SK-N-SH (cell line): ENCODE measurements at regions not wholly inside any gene's neighbourhood (a gene's known extent, or its start where the extent isn't known, plus 50 kb on each side); places are given as distances from the start of the nearest gene placed in this dataset.

Experiments
- CTCF ChIA-PET: fragments of 300-600, 350-600 bp; formaldehyde crosslinking; extraction: SDS; loops from one replicate; lab custom pipeline; 2021; lab: Yijun Ruan, JAX
- POLR2A ChIA-PET: fragments of 350-600 bp; sonication (Branson Sonifier 250); formaldehyde crosslinking; extraction: SDS; loops from one replicate; lab custom pipeline; 2020; ENCODE audit warnings: antibody characterized with exemption, inconsistent platforms; lab: Yijun Ruan, JAX
- DNase-seq: peaks from one replicate; pipeline ENCODE4 v3.0.0; 2012
- H2AFZ ChIP-seq: fragments of 200-600 bp; sonication (generic); 2 replicates; pipeline ENCODE4 v1.8.1; 2016; ENCODE audit warnings: antibody characterized with exemption, mild to moderate bottlenecking, low read depth
- H3F3A ChIP-seq: fragments of 200-600 bp; sonication (generic); replicated peaks from 2 replicates; pipeline ENCODE3; 2016; ENCODE audit warnings: antibody characterized with exemption, mild to moderate bottlenecking; ENCODE audit not compliant: insufficient read depth
- H3K27ac ChIP-seq, 2 experiments: fragments of 200-500 bp in 1 of 2; fragments of 200-600 bp in 1 of 2; sonication (Bioruptor generic) in 1 of 2; sonication (generic), shearing (Covaris generic) in 1 of 2; 2 replicates each; pipeline versions ENCODE4 v1.5.1 to v1.6.1; 2014 to 2016; ENCODE audit warnings: low read depth in 2 of 2, inconsistent platforms in 1 of 2, low read length in 1 of 2, mild to moderate bottlenecking in 1 of 2, mixed read lengths in 1 of 2
- H3K27me3 ChIP-seq: fragments of 200-600 bp; sonication (generic), shearing (Covaris generic); 2 replicates; pipeline ENCODE4 v1.6.1; 2016; ENCODE audit warnings: mixed run types; ENCODE audit not compliant: insufficient read depth
- H3K36me3 ChIP-seq, 2 experiments: fragments of 200-500 bp in 1 of 2; fragments of 200-600 bp in 1 of 2; sonication (Bioruptor generic) in 1 of 2; sonication (generic) in 1 of 2; replicated peaks in 1 of 2; 2 replicates each; pipeline versions ENCODE3 to v1.5.1; 2014 to 2016; ENCODE audit warnings: low read length in 1 of 2, mild to moderate bottlenecking in 1 of 2; ENCODE audit not compliant: insufficient read depth in 2 of 2, control insufficient read depth in 1 of 2
- H3K4me1 ChIP-seq, 2 experiments: fragments of 200-500 bp in 1 of 2; fragments of 200-600 bp in 1 of 2; sonication (Bioruptor generic) in 1 of 2; sonication (generic), shearing (Covaris generic) in 1 of 2; 2 replicates each; pipeline versions ENCODE4 v1.5.1 to v1.6.1; 2014 to 2016; ENCODE audit warnings: low read depth in 1 of 2, low read length in 1 of 2, mixed run types in 1 of 2; ENCODE audit not compliant: insufficient read depth in 2 of 2, control insufficient read depth in 1 of 2
- H3K4me2 ChIP-seq: fragments of 200-600 bp; sonication (generic), shearing (Covaris generic); 2 replicates; pipeline ENCODE4 v1.6.1; 2017; ENCODE audit warnings: mixed run types
- H3K4me3 ChIP-seq, 2 experiments: fragments of 200-500 bp in 1 of 2; fragments of 200-600 bp in 1 of 2; sonication (Bioruptor generic) in 1 of 2; sonication (generic), shearing (Covaris generic) in 1 of 2; 2 replicates each; pipeline versions ENCODE4 v1.5.1 to v1.8.1; 2014 to 2016; ENCODE audit warnings: low read depth in 2 of 2, inconsistent platforms in 1 of 2, low read length in 1 of 2, mild to moderate bottlenecking in 1 of 2, mixed read lengths in 1 of 2, moderate library complexity in 1 of 2
- H3K79me2 ChIP-seq: fragments of 200-600 bp; sonication (generic); 2 replicates; pipeline ENCODE4 v1.8.1; 2017; ENCODE audit warnings: mild to moderate bottlenecking; ENCODE audit not compliant: insufficient read depth
- H3K9ac ChIP-seq: fragments of 200-600 bp; sonication (generic); 2 replicates; pipeline ENCODE4 v1.6.1; 2017; ENCODE audit warnings: mixed run types
- H3K9me2 ChIP-seq: fragments of 200-600 bp; sonication (generic); 2 replicates; pipeline ENCODE4 v1.6.1; 2017; ENCODE audit warnings: mixed run types
- H3K9me3 ChIP-seq: fragments of 200-600 bp; sonication (generic); 2 replicates; pipeline ENCODE4 v1.6.1; 2017; ENCODE audit warnings: mixed run types, mild to moderate bottlenecking, moderate library complexity
- H4K20me1 ChIP-seq: fragments of 200-600 bp; sonication (generic); 2 replicates; pipeline ENCODE4 v1.6.1; 2017; ENCODE audit warnings: mild to moderate bottlenecking, mixed run types; ENCODE audit not compliant: insufficient read depth
- CHD2 ChIP-seq: fragments of 150-350 bp; IDR thresholded peaks from 2 replicates; pipeline ENCODE4 v1.6.1; 2018; ENCODE audit warnings: low read length; ENCODE audit not compliant: partially characterized antibody
- EZH2phosphoT487 ChIP-seq: fragments of 200-600 bp; sonication (generic); IDR thresholded peaks from 2 replicates; pipeline ENCODE4 v1.6.1; 2017; ENCODE audit warnings: low read depth, mixed run types, mild to moderate bottlenecking, antibody characterized with exemption, moderate library complexity, borderline replicate concordance
- FOSL2 ChIP-seq: IDR thresholded peaks from 2 replicates; pipeline ENCODE4 v1.4.0; 2012; ENCODE audit warnings: low read depth, mild to moderate bottlenecking, moderate library complexity, borderline replicate concordance
- FOXJ3 ChIP-seq: sonication (generic); formaldehyde crosslinking; IDR thresholded peaks from 2 replicates; pipeline ENCODE4 v1.5.1; 2020; ENCODE audit warnings: mild to moderate bottlenecking, missing genetic modification reagents
- FOXM1 ChIP-seq: IDR thresholded peaks from 2 replicates; pipeline ENCODE4 v1.4.0; 2012; ENCODE audit warnings: low read depth, mild to moderate bottlenecking
- GABPA ChIP-seq: IDR thresholded peaks from 2 replicates; pipeline ENCODE4 v1.4.0; 2012; ENCODE audit warnings: low read depth, mild to moderate bottlenecking
- MEF2A ChIP-seq: IDR thresholded peaks from 2 replicates; pipeline ENCODE4 v1.4.0; 2012; ENCODE audit warnings: low read depth, borderline replicate concordance
- NFIC ChIP-seq: IDR thresholded peaks from 2 replicates; pipeline ENCODE4 v1.4.0; 2012; ENCODE audit warnings: borderline replicate concordance
- POLR2AphosphoS5 ChIP-seq: IDR thresholded peaks from 2 replicates; pipeline ENCODE4 v1.6.1; 2012; ENCODE audit warnings: low read depth, low read length
- RAD21 ChIP-seq: IDR thresholded peaks from 2 replicates; pipeline ENCODE4 v1.6.1; 2012; ENCODE audit warnings: mild to moderate bottlenecking, low read length
- RCOR1 ChIP-seq: fragments of 150-350 bp; IDR thresholded peaks from 2 replicates; pipeline ENCODE4 v1.6.1; 2017; ENCODE audit warnings: antibody characterized with exemption, low read length
- RFX5 ChIP-seq: IDR thresholded peaks from 2 replicates; pipeline ENCODE4 v1.6.1; 2012; ENCODE audit warnings: mild to moderate bottlenecking, improper control_type of control experiment, low read length
- RXRA ChIP-seq: IDR thresholded peaks from 2 replicates; pipeline ENCODE4 v1.4.0; 2012; ENCODE audit warnings: low read depth, mild to moderate bottlenecking, borderline replicate concordance
- TAF1 ChIP-seq: IDR thresholded peaks from 2 replicates; pipeline ENCODE4 v1.6.1; 2012; ENCODE audit warnings: low read depth, mild to moderate bottlenecking, low read length, moderate library complexity, borderline replicate concordance
- TEAD4 ChIP-seq: IDR thresholded peaks from 2 replicates; pipeline ENCODE4 v1.4.0; 2012; ENCODE audit warnings: mild to moderate bottlenecking, borderline replicate concordance; ENCODE audit not compliant: insufficient read depth
- WGBS: methylation state at CpG from one replicate; pipeline ENCODE4 v1.1.6; 2017; ENCODE audit warnings: low lambda C conversion rate; 5-methylcytosine and 5-hydroxymethylcytosine counted together
- TF ChIP-seq, protein P1 (sequence below): IDR thresholded peaks from 2 replicates; pipeline ENCODE4 v1.4.0; 2012; ENCODE audit warnings: low read depth
- TF ChIP-seq, protein P2 (sequence below): IDR thresholded peaks from 2 replicates; pipeline ENCODE4 v1.4.0; 2012; ENCODE audit warnings: low read depth, borderline replicate concordance
- TF ChIP-seq, protein P3 (sequence below): fragments of 150-350 bp; IDR thresholded peaks from 2 replicates; pipeline ENCODE4 v1.6.1; 2016; ENCODE audit warnings: mild to moderate bottlenecking, low read depth, low read length

DNA sequence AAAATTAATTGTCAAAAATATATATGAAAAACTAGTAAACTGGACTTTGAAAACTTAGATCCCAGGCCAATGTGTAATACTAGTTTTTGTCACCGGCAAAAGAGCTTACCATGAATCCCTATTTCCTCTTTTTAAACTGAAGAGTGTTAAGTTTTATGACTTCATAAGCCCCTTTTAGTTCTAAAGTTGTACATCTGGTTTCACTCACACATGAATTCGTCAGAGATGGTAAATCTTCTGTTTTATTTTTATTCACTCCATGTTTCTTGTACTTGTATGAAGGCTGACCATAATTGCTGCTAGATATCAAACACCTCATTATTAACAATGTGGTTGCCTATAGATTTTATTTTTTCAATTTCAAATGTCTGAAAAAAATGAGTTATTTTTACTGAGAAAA is 827.9 kb downstream of the PCDH7 start:
- H3K4me1 ChIP-seq, result no peaks in the 10 kb centered on the region; a peak in 1 of 4 replicates
- ChIA-PET CTCF (no interaction called here), POLR2A (no interaction called here)
- H3K4me2 ChIP-seq, result no peak overlapping the region
- H3K9ac ChIP-seq, result no peak overlapping the region
- 9% methylated on average over 2 of the region's 2 CpGs for WGBS
- no peaks in the 10 kb centered on the region for H3K36me3 ChIP-seq
- no peaks in the 10 kb centered on the region for H3K9me2 ChIP-seq
- no peak overlapping the region for H2AFZ ChIP-seq
- H3K27me3 ChIP-seq, result no peaks in the 10 kb centered on the region
- no peaks in the 10 kb centered on the region for H3K79me2 ChIP-seq
- no peaks in the 10 kb centered on the region for H3K9me3 ChIP-seq
- H4K20me1 ChIP-seq, result no peaks in the 10 kb centered on the region
- H3K27ac ChIP-seq, result no peak overlapping the region
- no peak for TF ChIP-seq RAD21
- TF ChIP-seq, protein P1, sequence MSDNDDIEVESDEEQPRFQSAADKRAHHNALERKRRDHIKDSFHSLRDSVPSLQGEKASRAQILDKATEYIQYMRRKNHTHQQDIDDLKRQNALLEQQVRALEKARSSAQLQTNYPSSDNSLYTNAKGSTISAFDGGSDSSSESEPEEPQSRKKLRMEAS, result no peak
- TF ChIP-seq RFX5, result no peak
- TF ChIP-seq EZH2phosphoT487, result no peak
- TF ChIP-seq CHD2, result no peak
- no peak for TF ChIP-seq TAF1
- no peak for TF ChIP-seq RCOR1
- TF ChIP-seq, protein P2, sequence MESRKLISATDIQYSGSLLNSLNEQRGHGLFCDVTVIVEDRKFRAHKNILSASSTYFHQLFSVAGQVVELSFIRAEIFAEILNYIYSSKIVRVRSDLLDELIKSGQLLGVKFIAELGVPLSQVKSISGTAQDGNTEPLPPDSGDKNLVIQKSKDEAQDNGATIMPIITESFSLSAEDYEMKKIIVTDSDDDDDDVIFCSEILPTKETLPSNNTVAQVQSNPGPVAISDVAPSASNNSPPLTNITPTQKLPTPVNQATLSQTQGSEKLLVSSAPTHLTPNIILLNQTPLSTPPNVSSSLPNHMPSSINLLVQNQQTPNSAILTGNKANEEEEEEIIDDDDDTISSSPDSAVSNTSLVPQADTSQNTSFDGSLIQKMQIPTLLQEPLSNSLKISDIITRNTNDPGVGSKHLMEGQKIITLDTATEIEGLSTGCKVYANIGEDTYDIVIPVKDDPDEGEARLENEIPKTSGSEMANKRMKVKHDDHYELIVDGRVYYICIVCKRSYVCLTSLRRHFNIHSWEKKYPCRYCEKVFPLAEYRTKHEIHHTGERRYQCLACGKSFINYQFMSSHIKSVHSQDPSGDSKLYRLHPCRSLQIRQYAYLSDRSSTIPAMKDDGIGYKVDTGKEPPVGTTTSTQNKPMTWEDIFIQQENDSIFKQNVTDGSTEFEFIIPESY, result no peak
- TF ChIP-seq GABPA, result no peak
- no peak for TF ChIP-seq RXRA
- TF ChIP-seq, protein P3, sequence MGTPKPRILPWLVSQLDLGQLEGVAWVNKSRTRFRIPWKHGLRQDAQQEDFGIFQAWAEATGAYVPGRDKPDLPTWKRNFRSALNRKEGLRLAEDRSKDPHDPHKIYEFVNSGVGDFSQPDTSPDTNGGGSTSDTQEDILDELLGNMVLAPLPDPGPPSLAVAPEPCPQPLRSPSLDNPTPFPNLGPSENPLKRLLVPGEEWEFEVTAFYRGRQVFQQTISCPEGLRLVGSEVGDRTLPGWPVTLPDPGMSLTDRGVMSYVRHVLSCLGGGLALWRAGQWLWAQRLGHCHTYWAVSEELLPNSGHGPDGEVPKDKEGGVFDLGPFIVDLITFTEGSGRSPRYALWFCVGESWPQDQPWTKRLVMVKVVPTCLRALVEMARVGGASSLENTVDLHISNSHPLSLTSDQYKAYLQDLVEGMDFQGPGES, result no peak
- TF ChIP-seq FOSL2, result no peak
- TF ChIP-seq, all 33 proteins: peak for 0
- DNase-seq, result no peak
- Histone ChIP-seq H3F3A (no peaks in the 10 kb centered on the region), H3K4me3 (no peak overlapping the region)

DNA sequence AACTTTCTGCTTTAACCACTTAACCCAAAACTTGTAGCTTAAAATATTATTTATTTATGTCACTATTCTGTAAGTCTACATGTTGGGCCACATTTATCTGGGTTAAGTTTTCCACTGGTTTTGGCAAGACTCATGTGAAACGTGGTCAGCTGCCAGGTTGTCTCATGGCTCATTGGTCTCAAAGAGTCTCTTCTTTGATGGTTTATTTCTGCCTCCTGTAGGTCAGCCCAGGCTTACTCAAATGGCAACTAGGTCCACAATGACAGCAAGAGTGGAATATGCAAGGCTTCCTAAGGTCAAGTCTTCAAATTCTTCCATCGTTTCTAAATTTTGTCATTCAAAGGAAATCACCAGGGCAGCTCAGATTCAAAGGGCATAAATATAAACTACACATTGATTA is 828.7 kb downstream of the PCDH7 start:
- H3K27me3 ChIP-seq, result no peaks in the 10 kb centered on the region
- 3% methylated on average over 2 of the region's 2 CpGs for WGBS
- TF ChIP-seq TAF1 (no peak), NFIC (no peak), FOXJ3 (no peak), TEAD4 (no peak), RCOR1 (no peak), POLR2AphosphoS5 (no peak), FOXM1 (no peak), MEF2A (no peak)
- TF ChIP-seq, protein P3, result no peak
- TF ChIP-seq, protein P1, result no peak
- no peak overlapping the region for H3K4me3 ChIP-seq
- DNase-seq, result no peak
- no peaks in the 10 kb centered on the region; a peak in 1 of 4 replicates for H3K4me1 ChIP-seq
- no peaks in the 10 kb centered on the region for H3K9me2 ChIP-seq
- H3K27ac ChIP-seq, result no peak overlapping the region
- no peak overlapping the region for H3K4me2 ChIP-seq
- no peaks in the 10 kb centered on the region for H4K20me1 ChIP-seq
- no peaks in the 10 kb centered on the region for H3F3A ChIP-seq
- no peaks in the 10 kb centered on the region for H3K79me2 ChIP-seq
- CTCF ChIA-PET, result no interaction called here
- POLR2A ChIA-PET, result no interaction called here
- no peaks in the 10 kb centered on the region for H3K36me3 ChIP-seq
- H2AFZ ChIP-seq, result no peak overlapping the region
- H3K9ac ChIP-seq, result no peak overlapping the region
- H3K9me3 ChIP-seq, result no peaks in the 10 kb centered on the region
